OCI-LY7 (cell line): ENCODE measurements at regions not wholly inside any gene's neighbourhood (a gene's known extent, or its start where the extent isn't known, plus 50 kb on each side); places are given as distances from the start of the nearest gene placed in this dataset.

Source experiments
- EZH2phosphoT487 ChIP-seq: fragments of 200-600 bp; sonication (generic); IDR thresholded peaks from 2 replicates; pipeline ENCODE4 v1.6.1; 2018; ENCODE audit warnings: low read depth, borderline replicate concordance, mild to moderate bottlenecking, mixed run types, antibody characterized with exemption, low read length, moderate library complexity, mixed read lengths
- TF ChIP-seq, protein P1 (sequence below): fragments of 200-600 bp; sonication (generic); conservative IDR thresholded peaks from 2 replicates; pipeline ENCODE4 v1.5.1; 2014; ENCODE audit warnings: mild to moderate bottlenecking, antibody characterized with exemption, low read length, moderate library complexity, mixed read lengths

DNA sequence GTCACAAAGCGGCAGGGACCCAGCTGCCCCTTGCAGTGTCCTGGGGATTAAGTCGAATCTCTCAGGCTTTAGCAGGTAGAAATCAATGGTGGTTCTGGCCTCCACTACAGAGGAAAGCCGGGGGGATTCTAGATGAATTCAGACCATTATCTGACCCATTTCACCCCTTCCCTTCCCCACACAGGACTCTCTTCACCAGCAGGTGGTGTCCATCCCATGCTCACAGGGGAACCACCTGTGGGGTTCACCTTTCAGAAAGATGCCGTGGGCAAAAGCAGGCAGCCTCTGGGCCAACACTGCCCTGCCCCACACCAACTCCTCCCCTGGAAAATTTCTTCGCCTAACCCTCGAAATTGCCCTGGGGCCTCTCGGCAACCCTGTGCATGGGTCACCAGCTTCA lies 123.8 kb upstream of the GGTLC1 start:
- TF ChIP-seq, protein P1, sequence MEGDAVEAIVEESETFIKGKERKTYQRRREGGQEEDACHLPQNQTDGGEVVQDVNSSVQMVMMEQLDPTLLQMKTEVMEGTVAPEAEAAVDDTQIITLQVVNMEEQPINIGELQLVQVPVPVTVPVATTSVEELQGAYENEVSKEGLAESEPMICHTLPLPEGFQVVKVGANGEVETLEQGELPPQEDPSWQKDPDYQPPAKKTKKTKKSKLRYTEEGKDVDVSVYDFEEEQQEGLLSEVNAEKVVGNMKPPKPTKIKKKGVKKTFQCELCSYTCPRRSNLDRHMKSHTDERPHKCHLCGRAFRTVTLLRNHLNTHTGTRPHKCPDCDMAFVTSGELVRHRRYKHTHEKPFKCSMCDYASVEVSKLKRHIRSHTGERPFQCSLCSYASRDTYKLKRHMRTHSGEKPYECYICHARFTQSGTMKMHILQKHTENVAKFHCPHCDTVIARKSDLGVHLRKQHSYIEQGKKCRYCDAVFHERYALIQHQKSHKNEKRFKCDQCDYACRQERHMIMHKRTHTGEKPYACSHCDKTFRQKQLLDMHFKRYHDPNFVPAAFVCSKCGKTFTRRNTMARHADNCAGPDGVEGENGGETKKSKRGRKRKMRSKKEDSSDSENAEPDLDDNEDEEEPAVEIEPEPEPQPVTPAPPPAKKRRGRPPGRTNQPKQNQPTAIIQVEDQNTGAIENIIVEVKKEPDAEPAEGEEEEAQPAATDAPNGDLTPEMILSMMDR = no peak
- TF ChIP-seq EZH2phosphoT487 = no peak
